HT1080 (cell line): ENCODE measurements at regions not wholly inside any gene's neighbourhood (a gene's known extent, or its start where the extent isn't known, plus 50 kb on each side); places are given as distances from the start of the nearest gene placed in this dataset.
A peak's percentile ranks its signal among the peaks of the same experiment; 100 is the strongest.

ENCODE experiments used
- DNase-seq: peaks from one replicate; pipeline ENCODE4 v3.0.0-alpha.2; 2015; ENCODE audit warnings: low read depth

- DNase-seq, result no peak
These were observed 59.7 kb downstream of the GPX5 start for GRCh38 chr6:28585335-28585734.

GRCh38 chr6:28586324-28586723 lies 60.6 kb downstream of the GPX5 start:
- no peak for DNase-seq

- peak; percentile 52 for DNase-seq
These were observed 61.5 kb downstream of the GPX5 start for GRCh38 chr6:28586962-28587745.

- DNase-seq, result no peak
These were observed 62.0 kb downstream of the GPX5 start for GRCh38 chr6:28587746-28588075.

GRCh38 chr6:28588666-28589065 lies 63.0 kb downstream of the GPX5 start:
- no peak for DNase-seq

GRCh38 chr6:28589234-28589956 lies 63.7 kb downstream of the GPX5 start:
- DNase-seq, result peak; percentile 97

- no peak for DNase-seq
These were observed 64.3 kb downstream of the GPX5 start for GRCh38 chr6:28589957-28590349.

GRCh38 chr6:28597217-28597835 lies 71.6 kb downstream of the GPX5 start:
- DNase-seq, result peak; percentile 81

GRCh38 chr6:28597924-28598722 lies 72.4 kb downstream of the GPX5 start:
- peak; percentile 43 for DNase-seq

- no peak for DNase-seq
These were observed 73.3 kb downstream of the GPX5 start for GRCh38 chr6:28598757-28599686.

GRCh38 chr6:28600245-28600644 lies 74.6 kb downstream of the GPX5 start:
- DNase-seq, result peak; percentile 23

GRCh38 chr6:28603891-28604290 lies 78.2 kb downstream of the GPX5 start:
- no peak for DNase-seq

GRCh38 chr6:28606424-28607391 lies 81.0 kb downstream of the GPX5 start:
- peak; percentile 78 for DNase-seq

GRCh38 chr6:28607990-28608389 lies 82.3 kb downstream of the GPX5 start:
- DNase-seq, result no peak

- DNase-seq, result no peak
These were observed 84.0 kb downstream of the GPX5 start for GRCh38 chr6:28609672-28610071.

- no peak for DNase-seq
These were observed 89.9 kb downstream of the GPX5 start for GRCh38 chr6:28615616-28615954.

GRCh38 chr6:28615955-28616747 lies 90.5 kb downstream of the GPX5 start:
- DNase-seq, result no peak

- DNase-seq, result no peak
These were observed 93.3 kb downstream of the GPX5 start for GRCh38 chr6:28618898-28619555.
